Adrenal gland (tissue), 9 donors: ENCODE measurements at regions not wholly inside any gene's neighbourhood (a gene's known extent, or its start where the extent isn't known, plus 50 kb on each side); places are given as distances from the start of the nearest gene placed in this dataset.

Source experiments
- DNase-seq, 7 donors: peaks; one replicate each; pipeline ENCODE4 v3.0.0-alpha.2; 2019 to 2020
- H3K27ac ChIP-seq, 5 donors: fragments of 200-600 bp; sonication (generic) in 4 of 5; 1 replicate in 3 of 5; 2 replicates in 2 of 5; pipeline versions ENCODE4 v1.5.1 to v1.8.0; 2016 to 2020; ENCODE audit warnings: mild to moderate bottlenecking in 1 of 5
- H3K27me3 ChIP-seq: fragments of 200-600 bp; 2 replicates; pipeline ENCODE4 v1.8.0; 2021
- H3K36me3 ChIP-seq, 2 donors: fragments of 200-600 bp; replicated peaks in 1 of 2; 1 replicate in 1 of 2; 2 replicates in 1 of 2; pipeline versions ENCODE4 v1.5.1 to v1.8.0; 2018 to 2022
- H3K4me1 ChIP-seq, 2 donors: fragments of 200-600 bp; replicated peaks in 1 of 2; 1 replicate in 1 of 2; 2 replicates in 1 of 2; pipeline versions ENCODE4 v1.5.1 to v1.8.0; 2018 to 2021
- H3K4me3 ChIP-seq, 4 donors: fragments of 200-600 bp; sonication (generic) in 3 of 4; one replicate each; pipeline ENCODE4 v1.5.1; 2016 to 2018
- H3K9me3 ChIP-seq, 3 donors: fragments of 200-600 bp; sonication (generic) in 1 of 3; replicated peaks in 1 of 3; 1 replicate in 2 of 3; 2 replicates in 1 of 3; pipeline versions ENCODE4 v1.5.1 to v1.8.0; 2016 to 2021
- POLR2A ChIP-seq, 2 donors: fragments of 450-650 bp; IDR thresholded peaks; one replicate each; pipeline ENCODE4 v1.6.1; 2017; ENCODE audit warnings: antibody characterized with exemption in 2 of 2, mild to moderate bottlenecking in 2 of 2, moderate library complexity in 1 of 2
- WGBS, 4 donors: extraction: QIAGEN DNeasy Blood & Tissue Kit in 2 of 4; methylation state at CpG; one replicate each; pipeline versions ENCODE4 v1.1.5 to v1.1.7; 2013 to 2017; 5-methylcytosine and 5-hydroxymethylcytosine counted together
- intact Hi-C, 2 donors: fragments of 100-400 bp; cut with DNase I; formaldehyde crosslinking; loops; one replicate each; pipeline versions ENCODE4 v1.14.1 to v1.15.0; 2022 to 2023
- TF ChIP-seq, protein P1 (sequence below), 6 experiments: fragments of 450-650 bp in 4 of 6; fragments of 200-600 bp in 2 of 6; sonication (generic) in 1 of 6; IDR thresholded peaks; 1 replicate in 5 of 6; 2 replicates in 1 of 6; pipeline versions ENCODE4 v1.5.1 to v1.8.0; 2016 to 2021; ENCODE audit warnings: antibody characterized with exemption in 6 of 6, mild to moderate bottlenecking in 2 of 6, moderate library complexity in 1 of 6
- donor health status: healthy with polysubstance abuse.
- donor health status: Bipolar disorder and iron deficiency.
- donor health status: DM: yes; HTN: yes; CAD: no.
- donor health status: DM: no; HTN: no; CAD: no.
- donor health status: DM: no; HTN: no; CAD: no.

DNA sequence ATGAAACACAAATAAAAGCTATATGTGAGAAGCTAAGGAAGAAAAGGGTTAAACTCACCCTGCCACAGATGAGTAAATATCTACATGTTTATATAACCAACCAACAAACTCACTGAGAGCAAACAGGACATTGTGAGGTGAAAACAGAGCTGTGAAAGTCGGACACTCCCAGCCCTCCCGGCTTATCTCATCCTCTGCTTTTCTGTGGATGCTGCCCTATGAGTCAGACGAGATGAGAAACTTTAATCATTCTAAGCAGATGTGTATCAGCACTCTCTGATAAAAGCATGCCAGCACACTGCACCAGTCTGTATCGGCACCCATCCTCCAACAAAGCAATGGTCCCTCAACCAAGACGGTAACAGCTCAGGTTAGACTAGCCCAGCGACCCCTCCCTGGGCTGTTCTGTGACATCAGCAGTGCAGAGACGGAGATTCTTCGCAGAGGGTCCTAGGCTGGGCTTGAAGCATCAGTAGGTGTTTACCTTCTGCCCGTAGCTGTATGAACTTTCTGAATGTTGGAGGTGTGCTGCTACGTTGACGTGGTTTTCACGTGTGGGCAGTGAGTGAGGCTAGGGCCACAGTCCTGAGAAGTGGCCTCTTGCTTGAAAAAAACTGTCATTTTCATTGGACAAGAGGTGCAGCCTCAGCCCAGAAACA, 119.8 kb upstream of the ALDH1A3 start:
- WGBS, 4 donors: 27 to 36% (median 31%) methylated on average over 7 to 12 of the region's 12 CpGs
- peak in 6 of 7 donors; percentile 41 to 64 (median 54) for DNase-seq
- intact Hi-C loops: no loop called here
- H3K27ac ChIP-seq: no peak overlapping the region
- no peak overlapping the region for H3K4me3 ChIP-seq
- TF ChIP-seq, protein P1, sequence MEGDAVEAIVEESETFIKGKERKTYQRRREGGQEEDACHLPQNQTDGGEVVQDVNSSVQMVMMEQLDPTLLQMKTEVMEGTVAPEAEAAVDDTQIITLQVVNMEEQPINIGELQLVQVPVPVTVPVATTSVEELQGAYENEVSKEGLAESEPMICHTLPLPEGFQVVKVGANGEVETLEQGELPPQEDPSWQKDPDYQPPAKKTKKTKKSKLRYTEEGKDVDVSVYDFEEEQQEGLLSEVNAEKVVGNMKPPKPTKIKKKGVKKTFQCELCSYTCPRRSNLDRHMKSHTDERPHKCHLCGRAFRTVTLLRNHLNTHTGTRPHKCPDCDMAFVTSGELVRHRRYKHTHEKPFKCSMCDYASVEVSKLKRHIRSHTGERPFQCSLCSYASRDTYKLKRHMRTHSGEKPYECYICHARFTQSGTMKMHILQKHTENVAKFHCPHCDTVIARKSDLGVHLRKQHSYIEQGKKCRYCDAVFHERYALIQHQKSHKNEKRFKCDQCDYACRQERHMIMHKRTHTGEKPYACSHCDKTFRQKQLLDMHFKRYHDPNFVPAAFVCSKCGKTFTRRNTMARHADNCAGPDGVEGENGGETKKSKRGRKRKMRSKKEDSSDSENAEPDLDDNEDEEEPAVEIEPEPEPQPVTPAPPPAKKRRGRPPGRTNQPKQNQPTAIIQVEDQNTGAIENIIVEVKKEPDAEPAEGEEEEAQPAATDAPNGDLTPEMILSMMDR (IDR thresholded peaks at IDR 0.05): no peak
- TF ChIP-seq POLR2A (IDR thresholded peaks at IDR 0.05): no peak
- peaks cover 0 to 9% of the 10 kb centered on the region in 2 donors for H3K4me1 ChIP-seq
- peaks cover 12% of the 10 kb centered on the region for H3K27me3 ChIP-seq
- H3K36me3 ChIP-seq: no peaks in the 10 kb centered on the region
- no peaks in the 10 kb centered on the region for H3K9me3 ChIP-seq

DNA sequence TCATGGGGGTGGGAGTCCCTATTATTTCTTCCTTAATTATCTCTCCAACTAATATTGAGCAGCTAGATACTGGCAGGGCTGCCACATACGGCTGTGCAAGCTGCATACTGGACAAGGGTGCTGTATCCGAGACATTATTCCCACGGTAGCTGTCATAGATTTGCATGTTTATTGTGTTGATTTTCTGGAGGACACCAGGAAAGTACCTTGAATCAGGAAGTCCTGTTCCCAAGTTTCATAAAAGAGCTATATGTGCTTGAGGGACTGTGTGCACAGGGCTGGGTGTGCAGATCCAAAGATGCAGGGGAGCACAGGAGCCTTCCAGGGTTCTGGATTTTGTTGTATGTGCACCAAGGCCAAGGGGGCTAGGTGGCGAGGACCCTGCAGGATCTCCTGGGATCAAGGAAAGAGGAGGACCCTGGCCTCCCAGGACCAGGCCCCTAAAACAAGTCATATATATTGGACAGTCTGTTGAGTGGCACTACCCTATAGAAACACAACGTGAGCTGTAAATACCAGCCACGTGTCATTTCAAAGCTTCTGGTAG, 119.2 kb upstream of the ALDH1A3 start:
- no peak overlapping the region for H3K27ac ChIP-seq
- peaks cover 0 to 9% of the 10 kb centered on the region in 2 donors for H3K4me1 ChIP-seq
- no peak for DNase-seq
- intact Hi-C loops: no loop called here
- H3K27me3 ChIP-seq: peaks cover 12% of the 10 kb centered on the region
- no peak overlapping the region for H3K4me3 ChIP-seq
- TF ChIP-seq, protein P1 (IDR thresholded peaks at IDR 0.05): no peak
- no peak for TF ChIP-seq POLR2A (IDR thresholded peaks at IDR 0.05)
- 76 to 80% (median 77%) methylated on average over 6 of the region's 6 CpGs for WGBS, 4 donors
- no peaks in the 10 kb centered on the region for H3K36me3 ChIP-seq
- no peaks in the 10 kb centered on the region for H3K9me3 ChIP-seq

DNA sequence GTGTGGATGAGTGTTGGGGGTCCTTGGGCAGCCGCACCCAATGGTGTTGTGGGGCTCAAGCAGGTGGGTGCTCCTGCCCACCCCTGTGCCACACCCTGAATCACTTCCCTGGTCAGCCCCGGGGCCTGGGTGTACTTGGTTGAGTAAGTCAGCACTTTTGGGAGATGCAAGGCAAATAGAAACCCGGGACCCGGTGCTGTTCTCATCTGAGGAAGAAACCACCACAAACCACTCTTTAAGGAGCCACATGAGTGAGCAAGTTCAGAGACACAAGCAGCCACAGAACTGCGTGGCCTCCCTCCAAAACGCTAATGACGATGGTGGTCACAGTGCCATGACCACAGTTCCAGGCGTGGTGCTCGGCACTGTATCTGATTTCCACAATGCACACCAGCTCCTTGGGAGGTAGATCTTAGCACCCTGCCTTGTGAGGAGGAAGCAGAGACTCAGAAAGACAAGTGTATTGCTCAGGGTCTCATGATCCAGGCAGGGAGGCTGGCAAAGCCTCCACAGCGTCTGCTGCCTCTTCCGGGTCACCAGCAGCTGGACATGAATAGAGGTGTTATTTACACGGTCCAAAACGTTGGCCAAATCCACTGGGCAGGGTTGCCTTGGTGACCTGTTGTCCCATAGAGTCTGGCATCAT, 118.2 kb upstream of the ALDH1A3 start:
- Histone ChIP-seq H3K4me3 (no peak overlapping the region), H3K27me3 (peaks cover 12% of the 10 kb centered on the region), H3K9me3 (no peaks in the 10 kb centered on the region), H3K4me1 (peaks cover 0 to 9% of the 10 kb centered on the region in 2 donors), H3K36me3 (no peaks in the 10 kb centered on the region), H3K27ac (no peak overlapping the region)
- peak in 1 of 7 donors; percentile 33 for DNase-seq
- intact Hi-C loops: no loop called here
- WGBS, 4 donors: 80 to 94% (median 83%) methylated on average over 8 to 13 of the region's 13 CpGs
- TF ChIP-seq, protein P1 (IDR thresholded peaks at IDR 0.05): no peak
- no peak for TF ChIP-seq POLR2A (IDR thresholded peaks at IDR 0.05)

DNA sequence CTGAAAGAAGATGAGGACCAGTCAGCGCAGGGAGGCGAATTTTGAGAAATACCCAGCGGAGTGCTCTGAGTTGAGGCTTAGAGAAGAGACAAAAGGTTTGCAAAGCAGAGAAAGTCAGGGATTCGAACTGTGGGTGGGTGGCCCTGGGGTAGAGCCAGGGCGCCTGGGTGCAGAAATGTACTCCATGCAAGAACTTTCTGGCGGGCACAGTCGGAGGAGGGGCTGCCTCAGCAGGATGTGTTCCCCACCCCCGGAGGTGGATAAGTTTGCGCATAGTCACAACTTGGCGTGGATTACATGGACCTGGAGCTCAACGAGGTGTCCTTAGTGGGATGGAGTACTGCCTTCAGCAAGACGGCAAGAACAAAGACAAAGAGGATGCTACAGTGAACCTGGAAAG, 117.3 kb upstream of the ALDH1A3 start:
- TF ChIP-seq POLR2A (IDR thresholded peaks at IDR 0.05): no peak
- H3K27ac ChIP-seq: no peak overlapping the region
- peaks cover 0 to 9% of the 10 kb centered on the region in 2 donors for H3K4me1 ChIP-seq
- H3K9me3 ChIP-seq: no peaks in the 10 kb centered on the region
- DNase-seq: peak in 1 of 7 donors; percentile 34
- no peaks in the 10 kb centered on the region for H3K36me3 ChIP-seq
- peaks cover 12% of the 10 kb centered on the region for H3K27me3 ChIP-seq
- H3K4me3 ChIP-seq: no peak overlapping the region
- WGBS, 4 donors: 79 to 84% (median 81%) methylated on average over 12 of the region's 12 CpGs
- intact Hi-C loops: no loop called here
